DOHH2 (cell line): ENCODE measurements at regions not wholly inside any gene's neighbourhood (a gene's known extent, or its start where the extent isn't known, plus 50 kb on each side); places are given as distances from the start of the nearest gene placed in this dataset.
"Not testable (repeated sequence)": the region's sequence is repeated elsewhere in the genome, so short reads cannot be mapped to it uniquely, and the experiment has no call there.

ENCODE experiments used
- H3F3A ChIP-seq: fragments of 200-600 bp; sonication (generic), shearing (Covaris generic); 2 replicates; pipeline ENCODE4 v1.6.0; 2016; ENCODE audit warnings: antibody characterized with exemption, mild to moderate bottlenecking; ENCODE audit not compliant: control insufficient read depth, insufficient read depth
- H3K27ac ChIP-seq: fragments of 200-600 bp; sonication (generic); 2 replicates; pipeline ENCODE4 v1.5.1; 2014; ENCODE audit warnings: low read depth, mild to moderate bottlenecking, low read length, moderate library complexity
- H3K27me3 ChIP-seq: fragments of 200-600 bp; sonication (generic); 2 replicates; pipeline ENCODE4 v1.6.1; 2014; ENCODE audit warnings: mild to moderate bottlenecking, low read length, mixed read lengths; ENCODE audit not compliant: control insufficient read depth
- H3K36me3 ChIP-seq: fragments of 200-600 bp; sonication (generic); 2 replicates; pipeline ENCODE4 v1.6.1; 2014; ENCODE audit warnings: mild to moderate bottlenecking, low read length, moderate library complexity, mixed read lengths; ENCODE audit not compliant: control insufficient read depth
- H3K4me1 ChIP-seq: fragments of 200-600 bp; sonication (generic); 2 replicates; pipeline ENCODE4 v1.6.1; 2014; ENCODE audit warnings: mild to moderate bottlenecking, low read length, mixed read lengths; ENCODE audit not compliant: control insufficient read depth
- H3K4me2 ChIP-seq: fragments of 200-600 bp; sonication (generic); 2 replicates; pipeline ENCODE4 v1.6.0; 2014; ENCODE audit warnings: mild to moderate bottlenecking, low read length, moderate library complexity
- H3K4me3 ChIP-seq: fragments of 200-600 bp; sonication (generic); 2 replicates; pipeline ENCODE4 v1.5.1; 2014; ENCODE audit warnings: mild to moderate bottlenecking, low read length, mixed read lengths
- H3K79me2 ChIP-seq: fragments of 200-600 bp; sonication (generic); 2 replicates; pipeline ENCODE4 v1.6.1; 2014; ENCODE audit warnings: mild to moderate bottlenecking, low read length, mixed read lengths; ENCODE audit not compliant: control insufficient read depth
- H3K9me2 ChIP-seq: fragments of 200-600 bp; sonication (generic); replicated peaks from 2 replicates; pipeline ENCODE4 v1.6.1; 2014; ENCODE audit warnings: mild to moderate bottlenecking, low read length, mixed read lengths; ENCODE audit not compliant: control insufficient read depth
- H3K9me3 ChIP-seq: fragments of 200-600 bp; sonication (generic); 2 replicates; pipeline ENCODE4 v1.6.1; 2014; ENCODE audit warnings: antibody characterized with exemption, low read length, mixed read lengths; ENCODE audit not compliant: control insufficient read depth, insufficient read depth
- H4K20me1 ChIP-seq: fragments of 200-600 bp; sonication (generic); 2 replicates; pipeline ENCODE4 v1.6.0; 2014; ENCODE audit warnings: low read depth, mild to moderate bottlenecking, antibody characterized with exemption, low read length, moderate library complexity; ENCODE audit not compliant: control insufficient read depth, insufficient read depth
- CTCF ChIP-seq: fragments of 200-600 bp; sonication (generic); IDR thresholded peaks from one replicate; pipeline ENCODE4 v1.5.1; 2014; ENCODE audit warnings: antibody characterized with exemption, mild to moderate bottlenecking, low read depth, low read length; ENCODE audit not compliant: poor library complexity, severe bottlenecking
- EZH2phosphoT487 ChIP-seq: fragments of 200-600 bp; sonication (generic); IDR thresholded peaks from 2 replicates; pipeline ENCODE4 v1.6.1; 2017; ENCODE audit warnings: borderline replicate concordance, mild to moderate bottlenecking, antibody characterized with exemption, low read length, moderate library complexity, mixed read lengths

- no peak overlapping the region for H3K4me2 ChIP-seq
- H3K9me3 ChIP-seq = no peaks in the 10 kb centered on the region
- H3K27ac ChIP-seq = no peak overlapping the region
- TF ChIP-seq CTCF (no peak), EZH2phosphoT487 (no peak)
- H3K79me2 ChIP-seq = no peaks in the 10 kb centered on the region
- H3K9me2 ChIP-seq = no peaks in the 10 kb centered on the region
- H3K36me3 ChIP-seq = no peaks in the 10 kb centered on the region
- H3K4me3 ChIP-seq = no peak overlapping the region
- H3F3A ChIP-seq = no peaks in the 10 kb centered on the region
- H3K4me1 ChIP-seq = no peaks in the 10 kb centered on the region
- no peaks in the 10 kb centered on the region for H4K20me1 ChIP-seq
- H3K27me3 ChIP-seq = no peaks in the 10 kb centered on the region
Observed at GRCh38 chr2:185667452-185667851, 71.2 kb upstream of the FSIP2 start.

GRCh38 chr2:185668710-185669109, 69.9 kb upstream of the FSIP2 start:
- Histone ChIP-seq H3F3A (no peaks in the 10 kb centered on the region), H3K27ac (no peak overlapping the region), H3K9me3 (no peaks in the 10 kb centered on the region), H3K4me2 (no peak overlapping the region), H3K9me2 (no peaks in the 10 kb centered on the region), H3K4me3 (no peak overlapping the region), H3K27me3 (no peaks in the 10 kb centered on the region), H3K36me3 (no peaks in the 10 kb centered on the region), H3K4me1 (no peaks in the 10 kb centered on the region), H4K20me1 (no peaks in the 10 kb centered on the region), H3K79me2 (no peaks in the 10 kb centered on the region)
- TF ChIP-seq EZH2phosphoT487 (no peak), CTCF (no peak)

- Histone ChIP-seq H4K20me1 (no peaks in the 10 kb centered on the region), H3K9me2 (no peaks in the 10 kb centered on the region), H3K4me2 (no peak overlapping the region), H3F3A (no peaks in the 10 kb centered on the region), H3K9me3 (no peaks in the 10 kb centered on the region), H3K79me2 (no peaks in the 10 kb centered on the region), H3K4me1 (no peaks in the 10 kb centered on the region), H3K36me3 (no peaks in the 10 kb centered on the region), H3K4me3 (no peak overlapping the region), H3K27ac (no peak overlapping the region), H3K27me3 (no peaks in the 10 kb centered on the region)
- TF ChIP-seq CTCF (no peak), EZH2phosphoT487 (no peak)
Observed at GRCh38 chr2:185674232-185674631, 64.4 kb upstream of the FSIP2 start.

- H4K20me1 ChIP-seq = no peaks in the 10 kb centered on the region
- no peaks in the 10 kb centered on the region for H3F3A ChIP-seq
- H3K36me3 ChIP-seq = no peaks in the 10 kb centered on the region
- H3K4me3 ChIP-seq = no peak overlapping the region
- H3K9me2 ChIP-seq = no peaks in the 10 kb centered on the region
- H3K4me1 ChIP-seq = no peaks in the 10 kb centered on the region
- no peak overlapping the region for H3K27ac ChIP-seq
- no peak for TF ChIP-seq EZH2phosphoT487
- no peak for TF ChIP-seq CTCF
- no peaks in the 10 kb centered on the region for H3K27me3 ChIP-seq
- H3K4me2 ChIP-seq = no peak overlapping the region
- no peaks in the 10 kb centered on the region for H3K79me2 ChIP-seq
- H3K9me3 ChIP-seq = no peaks in the 10 kb centered on the region
Observed at GRCh38 chr2:185676316-185676715, 62.3 kb upstream of the FSIP2 start.

GRCh38 chr2:185687001-185687400, 51.6 kb upstream of the FSIP2 start:
- not testable (repeated sequence) for H3K79me2 ChIP-seq, H3K9me2 ChIP-seq, H3K36me3 ChIP-seq, H3K9me3 ChIP-seq, H4K20me1 ChIP-seq, H3K27me3 ChIP-seq, H3K27ac ChIP-seq, H3K4me1 ChIP-seq, H3K4me3 ChIP-seq, H3K4me2 ChIP-seq, H3F3A ChIP-seq
